ENCODE measurements at regions not wholly inside any gene's neighbourhood (a gene's known extent, or its start where the extent isn't known, plus 50 kb on each side); places are given as distances from the start of the nearest gene placed in this dataset.

DNA sequence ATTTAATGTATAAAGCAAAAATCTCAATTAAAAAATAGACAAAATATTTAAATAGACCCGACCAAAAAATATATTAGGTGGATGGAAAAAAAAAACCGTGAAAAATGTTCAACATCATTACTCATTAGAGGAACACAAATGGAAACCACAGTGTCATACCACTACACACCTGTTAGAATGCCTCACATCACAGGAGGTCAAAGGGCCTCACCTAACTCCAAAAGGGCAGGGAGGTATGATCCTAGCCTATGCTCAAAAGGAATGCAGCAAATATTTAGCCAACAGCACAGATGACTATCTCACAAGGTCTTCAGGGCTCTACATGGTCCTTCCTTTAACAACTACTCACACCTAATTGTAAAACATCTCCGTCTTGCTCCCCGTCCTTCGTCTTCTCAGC, 185.5 kb upstream of the SETBP1 start:
- WGBS: 92% methylated on average over 5 of the region's 5 CpGs
- TF ChIP-seq, protein P1, sequence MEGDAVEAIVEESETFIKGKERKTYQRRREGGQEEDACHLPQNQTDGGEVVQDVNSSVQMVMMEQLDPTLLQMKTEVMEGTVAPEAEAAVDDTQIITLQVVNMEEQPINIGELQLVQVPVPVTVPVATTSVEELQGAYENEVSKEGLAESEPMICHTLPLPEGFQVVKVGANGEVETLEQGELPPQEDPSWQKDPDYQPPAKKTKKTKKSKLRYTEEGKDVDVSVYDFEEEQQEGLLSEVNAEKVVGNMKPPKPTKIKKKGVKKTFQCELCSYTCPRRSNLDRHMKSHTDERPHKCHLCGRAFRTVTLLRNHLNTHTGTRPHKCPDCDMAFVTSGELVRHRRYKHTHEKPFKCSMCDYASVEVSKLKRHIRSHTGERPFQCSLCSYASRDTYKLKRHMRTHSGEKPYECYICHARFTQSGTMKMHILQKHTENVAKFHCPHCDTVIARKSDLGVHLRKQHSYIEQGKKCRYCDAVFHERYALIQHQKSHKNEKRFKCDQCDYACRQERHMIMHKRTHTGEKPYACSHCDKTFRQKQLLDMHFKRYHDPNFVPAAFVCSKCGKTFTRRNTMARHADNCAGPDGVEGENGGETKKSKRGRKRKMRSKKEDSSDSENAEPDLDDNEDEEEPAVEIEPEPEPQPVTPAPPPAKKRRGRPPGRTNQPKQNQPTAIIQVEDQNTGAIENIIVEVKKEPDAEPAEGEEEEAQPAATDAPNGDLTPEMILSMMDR (IDR thresholded peaks at IDR 0.05): no peak
- TF ChIP-seq POLR2A (IDR thresholded peaks at IDR 0.05) (no peak), POLR2AphosphoS5 (IDR thresholded peaks at IDR 0.05) (no peak), EP300 (IDR thresholded peaks at IDR 0.05) (no peak)
- Histone ChIP-seq H3K27me3 (no peaks in the 10 kb centered on the region), H3K4me1 (no peaks in the 10 kb centered on the region), H3K27ac (no peak overlapping the region), H3K36me3 (no peaks in the 10 kb centered on the region), H3K9me3 (no peaks in the 10 kb centered on the region), H3K4me3 (no peak overlapping the region)
- DNase-seq (ENCODE audit: low spot score in 2 of 2): no peak

DNA sequence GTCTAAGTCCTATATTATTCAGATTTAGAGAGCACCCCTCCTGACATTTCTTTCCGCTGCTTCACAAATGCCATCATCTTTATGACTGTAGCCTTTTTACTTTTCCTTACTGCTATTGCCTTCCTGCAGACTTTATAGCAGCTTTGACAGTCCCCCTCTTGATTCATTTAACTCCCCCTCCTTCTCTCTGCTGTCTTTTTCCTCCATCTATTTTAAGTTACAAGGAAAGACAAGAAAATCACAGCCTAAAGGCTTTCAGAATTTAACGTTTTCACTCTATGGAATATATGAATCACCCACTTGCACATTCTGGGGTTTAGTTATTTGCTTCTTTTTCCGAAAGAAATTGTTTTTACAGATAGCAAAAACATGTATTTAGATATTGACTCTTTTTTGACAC, 183.4 kb upstream of the SETBP1 start:
- no peak for DNase-seq (ENCODE audit: low spot score in 2 of 2)
- no peak overlapping the region for H3K4me3 ChIP-seq
- WGBS: 61% methylated on average over 3 of the region's 3 CpGs
- H3K27ac ChIP-seq: no peak overlapping the region
- H3K36me3 ChIP-seq: no peaks in the 10 kb centered on the region
- no peak for TF ChIP-seq EP300 (IDR thresholded peaks at IDR 0.05)
- no peak for TF ChIP-seq POLR2A (IDR thresholded peaks at IDR 0.05)
- TF ChIP-seq, protein P1 (IDR thresholded peaks at IDR 0.05): no peak
- no peak for TF ChIP-seq POLR2AphosphoS5 (IDR thresholded peaks at IDR 0.05)
- H3K9me3 ChIP-seq: no peaks in the 10 kb centered on the region
- no peaks in the 10 kb centered on the region for H3K4me1 ChIP-seq
- H3K27me3 ChIP-seq: no peaks in the 10 kb centered on the region

- no peaks in the 10 kb centered on the region for H3K4me1 ChIP-seq
- TF ChIP-seq POLR2AphosphoS5 (IDR thresholded peaks at IDR 0.05): no peak
- TF ChIP-seq POLR2A (IDR thresholded peaks at IDR 0.05): no peak
- no peak for TF ChIP-seq EP300 (IDR thresholded peaks at IDR 0.05)
- TF ChIP-seq, protein P1 (IDR thresholded peaks at IDR 0.05): no peak
- WGBS: 88% methylated on average over 3 of the region's 3 CpGs
- DNase-seq (ENCODE audit: low spot score in 2 of 2): no peak
- no peak overlapping the region for H3K4me3 ChIP-seq
- no peak overlapping the region for H3K27ac ChIP-seq
- H3K36me3 ChIP-seq: no peaks in the 10 kb centered on the region
- H3K9me3 ChIP-seq: no peaks in the 10 kb centered on the region
- no peaks in the 10 kb centered on the region for H3K27me3 ChIP-seq
Observed at GRCh38 chr18:44497757-44498490, 182.8 kb upstream of the SETBP1 start.

DNA sequence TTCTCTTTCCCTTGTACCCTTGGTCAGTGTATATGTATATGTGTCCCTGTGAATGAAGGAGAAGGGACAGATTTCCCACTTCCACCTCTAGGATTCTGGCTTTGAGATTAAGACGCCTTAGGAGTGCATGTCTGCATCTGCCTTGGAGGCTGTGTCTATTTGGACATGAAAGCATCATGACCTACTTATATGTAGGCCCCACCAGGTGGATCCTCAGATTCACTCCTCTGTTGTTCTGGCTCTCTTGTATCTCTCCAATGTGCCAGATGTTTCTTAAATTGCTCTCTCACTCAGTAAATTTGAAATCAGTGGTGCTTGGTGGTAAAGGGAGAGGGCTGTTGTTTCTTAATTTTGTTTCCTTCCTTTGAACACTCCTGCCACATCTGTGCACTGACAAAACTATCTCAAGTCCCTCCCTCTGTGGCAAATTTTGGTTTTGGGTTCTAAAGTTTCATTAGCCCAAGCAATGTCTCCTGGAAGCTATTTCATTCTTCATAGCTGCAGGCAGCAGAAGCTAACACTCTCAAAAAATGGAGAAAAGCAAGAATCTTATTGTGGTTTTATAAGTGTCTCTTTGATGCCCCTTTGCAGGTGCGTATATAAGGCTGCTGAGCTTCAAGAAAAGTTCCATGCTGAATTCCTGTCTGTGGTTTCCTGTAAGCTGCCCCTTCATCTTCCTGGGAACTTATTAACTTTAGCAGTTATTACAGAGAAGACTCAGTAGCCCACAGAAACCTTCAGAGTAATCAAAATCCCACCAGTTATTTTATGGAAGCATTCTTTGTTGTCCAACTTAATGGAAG, 179.7 kb upstream of the SETBP1 start:
- Histone ChIP-seq H3K36me3 (no peaks in the 10 kb centered on the region), H3K4me1 (no peaks in the 10 kb centered on the region), H3K4me3 (no peak overlapping the region), H3K9me3 (no peaks in the 10 kb centered on the region), H3K27ac (no peak overlapping the region), H3K27me3 (no peaks in the 10 kb centered on the region)
- TF ChIP-seq, protein P1 (IDR thresholded peaks at IDR 0.05): no peak
- TF ChIP-seq POLR2AphosphoS5 (IDR thresholded peaks at IDR 0.05): no peak
- no peak for TF ChIP-seq POLR2A (IDR thresholded peaks at IDR 0.05)
- TF ChIP-seq EP300 (IDR thresholded peaks at IDR 0.05): no peak
- DNase-seq (ENCODE audit: low spot score in 2 of 2): no peak
- 79% methylated on average over 2 of the region's 2 CpGs for WGBS

- H3K27ac ChIP-seq: no peak overlapping the region
- 73% methylated on average over 1 of the region's 1 CpG for WGBS
- TF ChIP-seq POLR2A (IDR thresholded peaks at IDR 0.05): no peak
- no peak for TF ChIP-seq EP300 (IDR thresholded peaks at IDR 0.05)
- no peak for TF ChIP-seq POLR2AphosphoS5 (IDR thresholded peaks at IDR 0.05)
- TF ChIP-seq, protein P1 (IDR thresholded peaks at IDR 0.05): no peak
Observed at GRCh38 chr18:44502221-44502620, 178.5 kb upstream of the SETBP1 start.

More at GRCh38 chr18:44502221-44502620, 178.5 kb upstream of the SETBP1 start:
- Histone ChIP-seq H3K4me1 (no peaks in the 10 kb centered on the region), H3K4me3 (no peak overlapping the region), H3K9me3 (no peaks in the 10 kb centered on the region), H3K36me3 (no peaks in the 10 kb centered on the region), H3K27me3 (no peaks in the 10 kb centered on the region)
- no peak for DNase-seq (ENCODE audit: low spot score in 2 of 2)

All from suprapubic skin (tissue), 4 donors.